MM.1S (cell line): ENCODE measurements at regions not wholly inside any gene's neighbourhood (a gene's known extent, or its start where the extent isn't known, plus 50 kb on each side); places are given as distances from the start of the nearest gene placed in this dataset.

Experiments
- DNase-seq: peaks from one replicate; pipeline ENCODE4 v3.0.0-alpha.2; 2015
- H2AFZ ChIP-seq: fragments of 300-600 bp; sonication (generic); 2 replicates; pipeline ENCODE4 v1.6.0; 2016; ENCODE audit warnings: antibody characterized with exemption, low read length
- H3F3A ChIP-seq: fragments of 300-600 bp; sonication (generic); 2 replicates; pipeline ENCODE4 v1.6.1; 2016; ENCODE audit warnings: mild to moderate bottlenecking, antibody characterized with exemption, low read length, moderate library complexity, mixed read lengths; ENCODE audit not compliant: insufficient read depth
- H3K27ac ChIP-seq: fragments of 300-600 bp; sonication (generic); 2 replicates; pipeline ENCODE4 v1.5.1; 2016; ENCODE audit warnings: mild to moderate bottlenecking, low read length
- H3K27me3 ChIP-seq: fragments of 300-600 bp; sonication (generic); replicated peaks from 2 replicates; pipeline ENCODE4 v1.6.0; 2016; ENCODE audit warnings: low read length; ENCODE audit not compliant: insufficient read depth
- H3K36me3 ChIP-seq: fragments of 300-600 bp; sonication (generic); replicated peaks from 2 replicates; pipeline ENCODE4 v1.6.1; 2016; ENCODE audit warnings: mild to moderate bottlenecking, low read length, mixed read lengths; ENCODE audit not compliant: insufficient read depth
- H3K4me1 ChIP-seq: fragments of 300-600 bp; sonication (generic); 2 replicates; pipeline ENCODE4 v1.6.1; 2016; ENCODE audit warnings: low read length, mixed read lengths
- H3K4me2 ChIP-seq: fragments of 300-600 bp; sonication (generic); 2 replicates; pipeline ENCODE4 v1.6.0; 2016; ENCODE audit warnings: low read depth, low read length
- H3K4me3 ChIP-seq: fragments of 300-600 bp; sonication (generic); 2 replicates; pipeline ENCODE4 v1.5.1; 2016; ENCODE audit warnings: low read length, mixed read lengths
- H3K79me2 ChIP-seq: fragments of 300-600 bp; sonication (generic); 2 replicates; pipeline ENCODE4 v1.6.1; 2016; ENCODE audit warnings: mixed run types, low read length, mixed read lengths
- H3K9ac ChIP-seq: fragments of 300-600 bp; sonication (generic); 2 replicates; pipeline ENCODE4 v1.6.1; 2016; ENCODE audit warnings: low read length, mixed read lengths
- H3K9me2 ChIP-seq: fragments of 300-600 bp; sonication (generic); replicated peaks from 2 replicates; pipeline ENCODE4 v1.6.1; 2016; ENCODE audit warnings: mild to moderate bottlenecking, low read length, mixed read lengths; ENCODE audit not compliant: insufficient read depth
- H3K9me3 ChIP-seq: fragments of 300-600 bp; sonication (generic); replicated peaks from 2 replicates; pipeline ENCODE4 v1.6.1; 2016; ENCODE audit warnings: mild to moderate bottlenecking, low read length, mixed read lengths; ENCODE audit not compliant: insufficient read depth
- H4K20me1 ChIP-seq: fragments of 300-600 bp; sonication (generic); 2 replicates; pipeline ENCODE4 v1.6.1; 2016; ENCODE audit warnings: mild to moderate bottlenecking, low read length, moderate library complexity, mixed read lengths; ENCODE audit not compliant: insufficient read depth
- EZH2 ChIP-seq: fragments of 300-600 bp; sonication (generic); optimal IDR thresholded peaks from 2 replicates; pipeline ENCODE3; 2017; ENCODE audit warnings: low read depth, mild to moderate bottlenecking, antibody characterized with exemption, low read length, mixed read lengths
- EZH2phosphoT487 ChIP-seq: fragments of 300-600 bp; sonication (generic); IDR thresholded peaks from 2 replicates; pipeline ENCODE4 v1.6.1; 2018; ENCODE audit warnings: antibody characterized with exemption, low read length
- TF ChIP-seq, protein P1 (sequence below): fragments of 300-600 bp; sonication (generic); IDR thresholded peaks from 2 replicates; pipeline ENCODE4 v1.5.1; 2016; ENCODE audit warnings: antibody characterized with exemption, low read length, mixed read lengths

DNA sequence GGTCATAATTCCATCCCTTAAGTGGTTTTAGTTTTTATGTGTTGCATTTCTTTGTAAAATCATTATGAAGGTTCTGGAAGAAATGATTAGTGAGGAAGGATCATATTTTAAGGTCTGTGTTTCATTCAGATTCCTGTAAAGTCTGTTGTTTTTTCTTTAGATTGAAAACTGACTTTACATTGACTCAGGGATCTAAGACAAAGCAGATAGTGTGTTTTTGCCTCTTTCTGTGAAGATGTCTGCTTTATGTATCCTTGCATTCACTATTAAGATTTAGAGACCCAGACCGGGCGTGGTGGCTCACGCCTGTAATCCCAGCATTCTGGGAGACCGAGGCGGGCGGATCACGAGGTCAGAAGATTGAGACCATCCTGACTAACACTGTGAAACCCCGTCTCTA lies 225.7 kb downstream of the SAMD5 start:
- H4K20me1 ChIP-seq: no peaks in the 10 kb centered on the region
- no peaks in the 10 kb centered on the region for H3F3A ChIP-seq
- no peak for TF ChIP-seq EZH2phosphoT487
- TF ChIP-seq, protein P1, sequence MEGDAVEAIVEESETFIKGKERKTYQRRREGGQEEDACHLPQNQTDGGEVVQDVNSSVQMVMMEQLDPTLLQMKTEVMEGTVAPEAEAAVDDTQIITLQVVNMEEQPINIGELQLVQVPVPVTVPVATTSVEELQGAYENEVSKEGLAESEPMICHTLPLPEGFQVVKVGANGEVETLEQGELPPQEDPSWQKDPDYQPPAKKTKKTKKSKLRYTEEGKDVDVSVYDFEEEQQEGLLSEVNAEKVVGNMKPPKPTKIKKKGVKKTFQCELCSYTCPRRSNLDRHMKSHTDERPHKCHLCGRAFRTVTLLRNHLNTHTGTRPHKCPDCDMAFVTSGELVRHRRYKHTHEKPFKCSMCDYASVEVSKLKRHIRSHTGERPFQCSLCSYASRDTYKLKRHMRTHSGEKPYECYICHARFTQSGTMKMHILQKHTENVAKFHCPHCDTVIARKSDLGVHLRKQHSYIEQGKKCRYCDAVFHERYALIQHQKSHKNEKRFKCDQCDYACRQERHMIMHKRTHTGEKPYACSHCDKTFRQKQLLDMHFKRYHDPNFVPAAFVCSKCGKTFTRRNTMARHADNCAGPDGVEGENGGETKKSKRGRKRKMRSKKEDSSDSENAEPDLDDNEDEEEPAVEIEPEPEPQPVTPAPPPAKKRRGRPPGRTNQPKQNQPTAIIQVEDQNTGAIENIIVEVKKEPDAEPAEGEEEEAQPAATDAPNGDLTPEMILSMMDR: no peak
- no peak for TF ChIP-seq EZH2
- H3K79me2 ChIP-seq: no peaks in the 10 kb centered on the region
- no peak overlapping the region for H3K4me3 ChIP-seq
- H2AFZ ChIP-seq: no peak overlapping the region
- H3K9me2 ChIP-seq: no peaks in the 10 kb centered on the region
- no peak overlapping the region for H3K9ac ChIP-seq
- H3K4me1 ChIP-seq: no peaks in the 10 kb centered on the region
- H3K27me3 ChIP-seq: no peaks in the 10 kb centered on the region
- no peak overlapping the region for H3K4me2 ChIP-seq
- DNase-seq: no peak
- H3K27ac ChIP-seq: no peak overlapping the region
- H3K9me3 ChIP-seq: no peaks in the 10 kb centered on the region
- no peaks in the 10 kb centered on the region for H3K36me3 ChIP-seq

DNA sequence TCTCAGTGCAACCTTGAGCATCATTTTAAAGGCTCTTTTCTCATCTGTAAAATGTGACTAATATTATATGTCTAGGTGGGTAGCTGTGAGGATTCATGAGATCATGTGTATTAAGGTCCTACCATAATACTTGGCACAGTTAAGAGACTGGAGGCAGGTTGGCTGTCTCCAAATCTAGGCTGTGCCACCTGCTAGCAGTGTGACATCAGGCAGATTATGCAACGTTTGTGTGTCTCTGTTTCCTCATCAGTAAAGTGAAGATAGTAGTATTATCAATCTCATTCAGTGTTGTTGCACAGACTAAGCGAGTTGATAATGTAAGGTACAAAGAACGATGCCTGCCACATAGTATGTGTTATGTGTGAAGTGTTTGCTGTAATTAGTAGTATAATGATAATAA lies 227.4 kb downstream of the SAMD5 start:
- no peak for DNase-seq
- Histone ChIP-seq H3K9me2 (no peaks in the 10 kb centered on the region), H3K4me1 (no peaks in the 10 kb centered on the region), H2AFZ (no peak overlapping the region), H3K4me3 (no peak overlapping the region), H3K4me2 (no peak overlapping the region), H3K9ac (no peak overlapping the region), H3K79me2 (no peaks in the 10 kb centered on the region), H3K27ac (no peak overlapping the region), H3K27me3 (no peaks in the 10 kb centered on the region), H4K20me1 (no peaks in the 10 kb centered on the region), H3K36me3 (no peaks in the 10 kb centered on the region), H3K9me3 (no peaks in the 10 kb centered on the region), H3F3A (no peaks in the 10 kb centered on the region)
- TF ChIP-seq EZH2: no peak
- TF ChIP-seq, protein P1: no peak
- no peak for TF ChIP-seq EZH2phosphoT487

DNA sequence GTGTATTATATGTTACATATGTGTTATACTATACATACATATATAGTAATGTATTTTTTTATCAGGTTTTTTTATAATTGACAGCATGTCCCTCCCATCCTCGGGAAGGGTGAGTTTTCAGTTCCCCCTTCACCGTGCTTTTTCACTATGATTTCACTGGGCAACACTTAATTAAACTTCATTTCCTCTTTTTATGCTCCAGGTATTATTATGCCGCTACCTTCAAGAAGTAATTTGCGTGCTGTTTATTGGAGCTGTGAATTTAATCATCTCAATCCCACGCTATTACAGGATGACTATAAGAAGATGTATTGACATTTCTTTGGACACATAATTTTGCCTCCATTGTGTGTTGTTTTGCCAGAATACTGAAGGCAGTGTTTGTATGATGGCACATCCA lies 228.6 kb downstream of the SAMD5 start:
- Histone ChIP-seq H3K4me1 (no peaks in the 10 kb centered on the region), H3K9me2 (no peaks in the 10 kb centered on the region), H3K9ac (no peak overlapping the region), H4K20me1 (no peaks in the 10 kb centered on the region), H3K79me2 (no peaks in the 10 kb centered on the region), H2AFZ (no peak overlapping the region), H3K36me3 (no peaks in the 10 kb centered on the region), H3K4me3 (no peak overlapping the region), H3K4me2 (no peak overlapping the region), H3K27me3 (no peaks in the 10 kb centered on the region), H3F3A (no peaks in the 10 kb centered on the region), H3K27ac (no peak overlapping the region), H3K9me3 (no peaks in the 10 kb centered on the region)
- no peak for DNase-seq
- TF ChIP-seq EZH2 (no peak), EZH2phosphoT487 (no peak)
- TF ChIP-seq, protein P1: no peak
